ENCODE measurements at regions not wholly inside any gene's neighbourhood (a gene's known extent, or its start where the extent isn't known, plus 50 kb on each side); places are given as distances from the start of the nearest gene placed in this dataset.

- DNase-seq: no peak
- H3K27ac ChIP-seq: no peak overlapping the region
- no peak overlapping the region for H3K4me3 ChIP-seq
- ATAC-seq: no peak
- H3K27me3 ChIP-seq: no peaks in the 10 kb centered on the region
- H3K9me3 ChIP-seq: no peaks in the 10 kb centered on the region
- TF ChIP-seq CTCF (IDR thresholded peaks at IDR 0.05): no peak
- no peaks in the 10 kb centered on the region for H3K4me1 ChIP-seq
- no peaks in the 10 kb centered on the region for H3K36me3 ChIP-seq
- intact Hi-C loops (cut with DNase I): no loop called here
Observed at GRCh38 chr5:2903451-2904395, 152.2 kb upstream of the IRX2 start.

GRCh38 chr5:2902742-2903297 lies 151.3 kb upstream of the IRX2 start:
- no peaks in the 10 kb centered on the region for H3K9me3 ChIP-seq
- DNase-seq: no peak
- intact Hi-C loops (cut with DNase I): no loop called here

GRCh38 chr5:2902186-2902585 lies 150.7 kb upstream of the IRX2 start:
- Histone ChIP-seq H3K27ac (no peak overlapping the region), H3K4me1 (no peaks in the 10 kb centered on the region), H3K4me3 (no peak overlapping the region), H3K9me3 (no peaks in the 10 kb centered on the region), H3K27me3 (no peaks in the 10 kb centered on the region), H3K36me3 (no peaks in the 10 kb centered on the region)
- intact Hi-C loops (cut with DNase I): no loop called here
- DNase-seq (no peak), ATAC-seq (no peak)
- TF ChIP-seq CTCF (IDR thresholded peaks at IDR 0.05): no peak

More at GRCh38 chr5:2902742-2903297, 151.3 kb upstream of the IRX2 start:
- Histone ChIP-seq H3K4me3 (no peak overlapping the region), H3K27me3 (no peaks in the 10 kb centered on the region), H3K36me3 (no peaks in the 10 kb centered on the region), H3K4me1 (no peaks in the 10 kb centered on the region), H3K27ac (no peak overlapping the region)
- TF ChIP-seq CTCF (IDR thresholded peaks at IDR 0.05): no peak
- no peak for ATAC-seq

GRCh38 chr5:2901511-2901910 lies 150.0 kb upstream of the IRX2 start:
- no peaks in the 10 kb centered on the region for H3K4me1 ChIP-seq
- intact Hi-C loops (cut with DNase I): no loop called here
- H3K27me3 ChIP-seq: no peaks in the 10 kb centered on the region
- no peak overlapping the region for H3K4me3 ChIP-seq
- H3K27ac ChIP-seq: no peak overlapping the region
- no peak for TF ChIP-seq CTCF (IDR thresholded peaks at IDR 0.05)
- no peak for DNase-seq
- no peaks in the 10 kb centered on the region for H3K9me3 ChIP-seq
- no peaks in the 10 kb centered on the region for H3K36me3 ChIP-seq
- no peak for ATAC-seq

GRCh38 chr5:2901096-2901495 lies 149.6 kb upstream of the IRX2 start:
- ATAC-seq (no peak), DNase-seq (no peak)
- intact Hi-C loops (cut with DNase I): no loop called here
- H3K27ac ChIP-seq: no peak overlapping the region
- no peak overlapping the region for H3K4me3 ChIP-seq
- H3K27me3 ChIP-seq: no peaks in the 10 kb centered on the region
- no peaks in the 10 kb centered on the region for H3K36me3 ChIP-seq
- no peaks in the 10 kb centered on the region for H3K9me3 ChIP-seq
- TF ChIP-seq CTCF (IDR thresholded peaks at IDR 0.05): no peak
- H3K4me1 ChIP-seq: no peaks in the 10 kb centered on the region

Data from upper lobe of right lung (tissue), 1 donor.